DMS79 treated with DMSO at 0.1 percent for 48 hours (cell line): ENCODE measurements at regions not wholly inside any gene's neighbourhood (a gene's known extent, or its start where the extent isn't known, plus 50 kb on each side); places are given as distances from the start of the nearest gene placed in this dataset.

Experiments used
- DNase-seq: peaks from one replicate; lab custom pipeline; 2025; lab: John Stamatoyannopoulos, UW

DNA sequence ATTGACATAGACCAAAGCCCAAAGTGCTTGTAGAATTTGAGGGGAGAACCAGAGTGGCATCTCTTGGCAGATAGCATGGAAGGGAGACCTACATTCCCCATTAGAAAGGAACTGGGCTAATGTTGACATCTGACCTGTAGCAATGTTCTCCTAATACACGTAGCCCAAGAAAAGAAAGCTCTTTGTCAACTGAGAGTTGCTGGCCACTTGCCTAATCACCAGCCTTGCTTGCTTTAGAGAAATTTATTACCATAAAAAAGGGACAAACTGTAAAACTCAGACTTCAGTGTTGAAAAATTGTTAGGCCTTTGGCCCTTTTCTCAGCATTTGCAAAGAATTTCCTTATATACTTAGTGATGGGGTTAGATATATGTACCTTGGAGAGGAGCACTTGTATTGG, 777.5 kb downstream of the MAFB start:
- DNase-seq = no peak

DNA sequence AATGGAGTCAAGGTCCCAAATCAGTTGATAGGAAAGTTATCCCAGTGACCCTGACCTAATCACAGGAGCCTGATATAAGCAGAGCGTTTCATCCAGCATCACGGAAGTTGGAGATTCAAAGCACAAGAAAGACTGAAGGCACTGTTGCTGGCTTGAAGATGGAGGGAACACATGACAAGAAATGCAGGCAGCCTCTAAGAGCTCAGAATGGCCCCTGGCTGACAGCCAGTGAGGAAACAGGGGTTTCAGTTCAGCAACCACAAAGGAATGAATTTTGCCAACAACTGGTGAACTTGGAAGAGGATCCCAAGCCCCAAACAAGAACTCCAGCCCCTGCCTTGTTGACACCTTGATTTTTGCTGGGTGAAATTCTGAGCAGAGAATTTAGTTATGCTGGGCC, 778.5 kb downstream of the MAFB start:
- DNase-seq = no peak

DNA sequence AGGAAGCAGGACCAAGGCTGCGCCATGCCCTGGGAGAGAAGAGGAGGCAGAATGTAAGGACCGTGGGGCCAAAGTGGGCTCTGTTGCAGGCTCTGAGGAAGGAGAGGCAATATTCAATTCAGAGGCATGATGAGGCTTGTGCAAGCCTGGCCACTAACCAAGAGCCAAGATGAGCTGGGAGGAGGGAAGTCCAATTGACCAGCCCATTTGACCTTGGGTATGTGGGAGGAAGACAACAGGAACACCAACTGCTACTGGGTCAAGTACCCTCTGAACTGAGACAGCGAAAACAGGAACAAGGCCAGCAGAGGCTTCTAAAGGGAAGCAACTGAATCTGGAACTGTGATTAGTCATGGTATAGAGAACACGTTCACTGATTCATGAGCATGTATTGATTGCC, 779.6 kb downstream of the MAFB start:
- no peak for DNase-seq

DNA sequence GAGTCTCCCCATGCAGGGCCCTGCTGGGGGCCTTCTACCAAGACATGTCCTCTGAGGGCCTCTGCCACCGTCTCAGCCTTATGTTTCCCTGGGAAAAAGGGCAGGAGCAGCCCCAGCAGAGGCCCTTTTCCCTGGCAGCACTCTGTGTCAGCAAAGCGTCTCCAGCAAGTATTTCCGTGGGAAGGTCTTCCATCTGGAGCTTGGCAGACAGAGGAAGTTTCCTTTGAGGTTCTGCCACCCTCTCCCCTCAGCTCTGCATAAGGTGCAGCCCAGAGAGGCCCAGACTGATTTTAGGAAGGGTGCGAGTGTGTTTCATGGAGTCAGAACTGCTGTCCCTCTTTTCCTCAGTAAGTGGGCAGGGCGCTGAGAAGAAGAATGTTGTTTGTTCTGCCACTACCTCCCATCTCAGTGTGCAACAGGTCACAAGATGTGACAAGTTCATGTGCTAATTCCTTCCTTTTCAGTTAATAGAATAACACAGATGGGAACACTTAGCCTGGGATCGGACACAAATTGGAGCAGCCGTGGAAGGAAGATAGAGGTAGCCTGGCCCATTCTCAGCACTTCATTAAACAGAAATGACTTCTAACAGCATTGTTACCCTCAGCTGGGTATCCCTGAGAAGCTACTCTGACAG, 784.4 kb downstream of the MAFB start:
- DNase-seq = no peak

DNA sequence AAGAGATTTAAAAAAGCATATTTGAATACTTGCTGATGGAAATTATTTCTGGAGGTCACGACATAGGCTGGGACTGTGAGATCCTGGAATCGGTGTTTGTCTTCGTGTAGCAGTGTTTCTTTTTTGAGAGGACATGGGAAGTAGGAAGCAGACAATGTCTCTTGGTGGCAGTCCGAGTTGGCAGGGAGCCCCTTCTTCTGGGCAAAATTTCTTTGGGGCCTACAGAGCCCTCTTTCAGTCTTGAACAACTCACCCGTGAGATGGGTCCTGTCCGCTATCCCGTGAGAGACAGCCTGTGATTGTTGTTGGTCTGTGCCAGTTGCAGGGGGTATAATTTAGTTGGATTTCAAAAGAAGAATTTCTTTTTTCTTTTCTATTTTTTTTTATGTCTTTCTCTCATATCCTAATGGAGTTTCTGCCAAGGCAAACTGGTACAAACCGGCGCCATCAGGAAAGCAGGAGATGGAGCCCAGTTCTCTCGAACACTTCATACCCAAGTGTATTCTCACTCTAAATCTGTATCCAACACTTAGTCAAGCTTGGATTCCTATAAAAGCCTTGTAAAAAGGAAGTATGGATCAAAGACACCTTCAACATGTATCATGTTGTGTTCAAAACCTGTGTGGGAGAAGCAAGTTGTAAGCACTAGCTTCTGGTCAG, 785.1 kb downstream of the MAFB start:
- DNase-seq = no peak

DNA sequence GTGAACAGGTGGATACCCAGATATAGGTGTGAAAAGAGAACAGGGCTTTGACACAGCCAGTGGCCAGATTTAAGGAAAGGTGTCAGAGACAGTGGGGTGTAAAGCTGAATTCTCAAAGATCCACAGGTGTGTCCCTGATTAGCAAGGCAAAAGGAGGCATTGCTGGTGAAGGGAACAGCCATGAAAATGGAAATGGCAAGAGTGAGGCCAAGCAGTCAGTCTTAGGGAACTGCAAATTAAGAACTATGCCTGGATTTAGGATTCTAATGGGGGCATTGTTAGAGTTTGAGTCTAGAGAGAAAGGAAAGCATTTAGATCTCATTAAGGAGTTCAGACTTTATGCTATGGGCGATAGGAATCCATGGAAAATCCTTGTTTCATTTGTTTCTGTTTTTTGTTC, 789.2 kb downstream of the MAFB start:
- DNase-seq = no peak

DNA sequence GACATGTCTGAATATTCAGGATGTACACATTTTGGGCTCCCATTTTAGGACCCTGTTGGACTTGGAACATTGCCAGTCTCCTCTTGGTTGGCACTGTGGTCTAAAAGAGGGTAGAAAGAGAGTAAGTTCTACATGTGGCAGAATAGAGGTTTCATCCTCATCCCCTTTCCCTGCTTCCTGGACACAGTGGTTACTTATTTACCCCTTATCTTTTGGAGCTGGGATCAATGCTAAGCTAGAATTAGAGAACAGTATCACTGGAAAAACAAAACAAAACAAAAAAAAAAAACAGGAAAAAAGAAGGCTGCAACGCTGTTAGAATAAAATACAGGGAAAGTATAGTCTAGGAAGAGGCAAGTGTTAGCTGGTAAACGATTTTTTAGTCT, 790.6 kb downstream of the MAFB start:
- no peak for DNase-seq

DNA sequence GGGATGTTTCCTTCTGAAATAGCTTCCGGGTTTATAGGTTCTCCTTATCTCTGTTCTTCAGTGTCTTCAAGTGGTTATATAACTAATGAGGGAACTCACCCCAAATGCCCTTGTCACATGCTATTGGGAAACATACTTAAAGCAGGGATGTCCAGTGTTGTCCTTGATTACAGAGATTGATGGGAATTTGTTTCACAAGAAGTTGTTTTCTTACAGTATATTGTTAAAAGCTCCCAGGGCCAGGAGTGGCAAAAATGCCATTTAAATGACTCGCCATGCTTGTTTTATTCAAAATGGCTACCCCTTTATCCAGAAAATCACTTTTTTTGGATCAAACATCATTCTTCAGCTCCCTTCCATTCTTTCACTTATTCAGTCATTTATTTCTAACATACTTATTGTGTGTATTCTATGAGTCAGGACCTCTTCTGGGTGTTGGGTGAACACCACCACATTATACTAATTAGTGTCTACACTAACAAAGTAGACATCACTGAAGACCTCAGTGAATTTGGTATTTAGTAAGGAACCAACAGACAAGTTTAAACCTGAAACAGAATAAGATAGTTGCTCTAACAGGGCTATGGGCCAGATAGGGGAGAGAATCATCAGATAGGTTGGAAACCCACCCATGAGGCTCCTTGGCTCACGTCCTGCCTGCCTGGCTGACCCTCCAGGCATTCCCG, 791.1 kb downstream of the MAFB start:
- DNase-seq = no peak

DNA sequence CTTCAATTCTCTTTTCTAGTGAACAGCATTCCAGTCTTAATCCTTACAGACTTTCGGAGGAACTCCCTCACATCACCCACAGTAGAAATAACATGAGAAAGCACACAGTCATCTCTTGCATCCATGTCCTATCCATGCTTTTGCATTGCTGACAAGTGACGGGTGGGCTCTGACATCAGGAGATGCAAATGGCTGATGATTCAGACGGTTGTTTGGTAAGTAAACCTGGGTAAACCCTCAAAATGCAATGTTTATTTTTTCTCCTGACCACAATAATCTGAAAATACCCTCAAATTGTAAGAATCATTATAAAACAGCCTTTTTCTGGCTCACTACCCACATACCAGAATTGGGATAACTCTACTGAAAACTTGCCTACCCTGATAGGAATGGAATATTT, 792.0 kb downstream of the MAFB start:
- DNase-seq = no peak

DNA sequence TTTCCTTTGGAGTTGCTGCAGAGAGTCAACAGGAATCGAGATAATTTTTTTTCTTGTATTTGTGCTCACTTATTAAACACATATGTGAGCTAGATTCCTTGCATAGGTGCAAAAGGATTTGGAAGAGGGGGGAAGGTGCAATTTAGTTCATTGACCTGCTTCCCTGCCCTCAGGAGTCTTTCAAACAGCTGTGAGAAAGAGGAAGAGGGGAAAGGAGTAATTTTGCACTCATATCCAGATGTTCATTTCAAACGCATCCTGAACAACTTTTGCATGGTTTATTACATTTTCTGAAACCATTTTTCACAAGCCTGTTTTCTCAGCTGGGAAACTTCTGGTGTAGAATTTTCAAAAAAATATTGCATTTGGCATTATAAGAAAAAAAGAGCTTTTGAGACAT, 795.0 kb downstream of the MAFB start:
- DNase-seq = no peak

DNA sequence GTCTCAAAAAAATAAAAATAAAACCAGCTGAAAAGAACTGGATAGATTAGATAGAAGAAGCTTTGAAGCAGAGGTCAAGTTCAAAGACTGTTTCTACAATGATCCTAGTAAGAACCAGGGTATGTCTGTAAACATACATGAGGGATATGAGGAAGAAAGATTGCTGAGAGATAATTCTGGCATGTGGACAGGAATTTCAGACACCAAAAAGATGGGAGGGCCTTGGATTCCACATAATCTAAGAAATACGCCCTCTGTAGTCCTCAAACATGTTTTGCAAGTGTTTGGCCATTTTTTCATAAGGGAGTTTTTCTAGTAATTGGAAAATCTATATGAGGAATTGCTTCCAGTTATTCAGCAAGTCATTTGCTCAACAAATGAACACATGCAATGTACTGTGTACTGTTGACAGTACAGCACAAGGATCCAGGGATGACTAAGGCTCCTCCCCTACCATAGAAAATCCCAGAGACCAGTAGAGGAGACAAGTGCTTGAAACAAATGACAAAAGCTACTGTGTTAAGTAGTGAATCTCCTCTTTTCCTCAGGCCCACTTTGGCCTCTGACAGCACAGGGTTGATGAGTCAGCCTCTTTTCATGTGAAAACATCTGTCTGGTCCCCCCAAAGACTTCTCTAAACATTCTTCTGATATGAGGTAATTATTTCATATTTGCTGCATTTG, 795.9 kb downstream of the MAFB start:
- no peak for DNase-seq

DNA sequence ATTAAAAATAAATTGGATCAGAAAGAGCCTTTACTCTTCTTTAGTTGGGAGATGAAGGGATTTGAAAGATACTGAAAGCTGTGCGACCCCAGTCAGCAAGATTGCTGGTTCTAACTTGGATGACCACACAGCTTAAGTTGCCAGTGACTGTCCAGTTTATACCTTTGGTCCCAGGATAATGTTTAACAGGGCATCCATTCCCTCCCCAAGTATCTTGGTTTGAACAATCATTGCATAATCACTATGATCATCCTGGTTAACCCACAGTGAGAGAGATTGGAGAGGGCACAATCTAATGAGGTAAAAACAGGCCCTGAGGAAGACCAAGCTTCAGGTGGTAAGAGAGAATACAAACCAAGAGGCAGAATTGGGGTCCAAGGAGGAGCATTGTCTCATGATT, 798.3 kb downstream of the MAFB start:
- DNase-seq = no peak

DNA sequence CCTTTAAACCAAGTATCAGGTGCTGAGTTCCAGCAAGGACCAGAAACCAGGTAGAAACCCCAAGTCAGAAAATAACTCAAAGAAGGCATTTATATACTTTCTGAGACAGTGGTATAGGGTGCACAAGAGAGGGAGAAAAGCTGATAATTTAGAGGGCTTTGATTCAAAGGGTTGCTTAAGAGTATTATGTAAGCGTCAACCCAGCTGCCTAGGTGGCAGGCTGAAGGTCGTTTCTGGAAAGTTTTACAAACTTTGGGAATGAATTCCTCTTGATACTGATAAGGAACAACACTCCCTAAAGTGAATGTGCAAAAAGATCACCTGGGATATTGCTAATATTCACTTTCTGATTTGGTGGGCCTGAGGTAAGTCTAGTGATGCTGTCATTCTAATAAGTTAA, 800.7 kb downstream of the MAFB start:
- no peak for DNase-seq

DNA sequence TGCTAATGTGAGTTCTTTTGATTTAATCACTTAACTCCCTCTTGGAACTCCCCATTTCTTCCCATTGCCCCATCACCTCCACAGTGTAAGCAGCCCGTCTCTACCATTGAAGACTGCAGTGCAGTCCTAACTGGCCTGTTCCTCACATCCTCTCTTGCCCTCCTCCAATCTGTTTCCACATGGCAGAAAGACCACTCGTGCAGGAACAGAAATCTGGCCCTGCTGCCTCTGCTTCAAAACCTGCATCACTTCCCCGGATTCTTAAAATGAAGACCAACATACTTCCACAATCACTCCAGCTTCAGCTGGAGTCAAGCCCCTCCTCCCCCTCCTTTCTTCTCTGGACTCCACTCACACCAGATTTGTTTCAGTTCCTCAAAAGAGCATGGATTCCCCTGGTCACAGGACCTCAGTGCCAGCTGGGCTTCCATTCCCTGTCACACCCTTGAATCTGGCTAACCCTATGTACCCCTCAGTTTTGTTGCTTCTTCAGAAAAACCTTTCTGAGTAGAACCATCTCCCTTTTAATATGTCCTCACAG, 802.3 kb downstream of the MAFB start:
- DNase-seq = no peak

DNA sequence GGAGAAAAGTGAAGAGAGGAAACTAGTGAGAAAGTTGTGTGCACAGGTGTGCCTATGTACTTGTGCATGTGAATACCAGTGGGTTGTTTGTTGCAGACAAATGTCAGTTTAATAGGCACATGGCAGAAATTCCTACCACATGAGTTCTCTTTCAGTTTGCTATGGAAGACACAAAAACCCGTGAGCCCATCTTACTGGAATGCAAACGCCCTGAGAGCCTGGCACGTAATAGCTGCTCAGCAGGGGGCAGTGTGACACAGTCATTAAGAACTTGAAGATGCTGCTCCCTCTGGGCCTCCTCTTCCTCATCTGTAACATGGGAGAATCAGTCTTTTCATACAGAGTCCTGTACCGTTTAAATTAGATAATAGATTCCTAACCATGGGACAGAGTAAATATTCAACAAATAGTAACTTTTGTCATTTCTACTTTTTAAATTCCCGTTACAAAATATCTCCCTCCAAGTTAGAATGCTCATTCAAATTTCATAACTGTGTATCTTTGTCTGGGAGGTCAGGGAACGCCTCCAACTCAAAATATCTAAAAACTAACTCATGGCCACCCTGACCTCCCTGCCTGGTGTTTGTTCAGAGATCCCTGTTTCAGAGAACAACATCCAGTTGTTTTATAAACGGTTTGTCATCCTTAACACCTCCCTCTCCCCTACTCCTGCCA, 802.9 kb downstream of the MAFB start:
- DNase-seq = no peak

DNA sequence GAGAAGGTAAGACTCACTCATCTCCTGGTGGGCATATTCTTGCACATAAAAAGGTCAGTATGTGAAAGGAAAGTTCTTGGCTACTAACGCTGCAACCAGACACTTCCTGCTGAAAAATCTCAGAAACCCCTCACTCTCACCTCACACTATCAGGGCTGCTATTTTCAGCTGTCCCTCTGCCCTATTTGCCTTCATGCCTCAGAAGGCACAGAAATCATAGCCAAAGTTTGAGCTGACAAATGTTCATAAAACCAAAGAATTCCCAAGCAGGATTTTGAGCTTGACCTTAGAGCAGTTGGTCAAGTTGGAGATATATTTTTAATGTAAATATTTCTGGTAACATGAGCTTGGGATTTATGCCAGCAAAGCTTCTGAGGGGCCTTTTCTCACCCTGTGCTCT, 806.2 kb downstream of the MAFB start:
- DNase-seq = no peak

DNA sequence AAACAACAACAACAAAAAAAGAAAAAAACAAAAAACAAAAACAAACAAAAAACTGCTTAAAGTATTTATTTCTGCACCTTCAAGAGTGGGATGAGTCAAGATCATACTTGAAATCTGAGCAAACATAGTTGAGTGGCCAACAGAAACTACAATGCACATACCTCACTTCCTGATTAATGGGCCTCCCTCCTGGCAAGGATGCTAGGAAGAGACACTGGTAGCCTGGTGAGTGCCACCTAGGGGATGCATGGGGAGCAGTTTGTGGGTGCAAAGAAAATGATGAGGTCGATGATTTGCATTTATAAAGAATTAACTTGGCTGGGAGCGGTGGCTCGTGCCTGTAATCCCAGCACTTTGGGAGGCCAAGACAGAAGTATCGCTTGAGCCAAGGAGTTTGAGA, 808.1 kb downstream of the MAFB start:
- no peak for DNase-seq

DNA sequence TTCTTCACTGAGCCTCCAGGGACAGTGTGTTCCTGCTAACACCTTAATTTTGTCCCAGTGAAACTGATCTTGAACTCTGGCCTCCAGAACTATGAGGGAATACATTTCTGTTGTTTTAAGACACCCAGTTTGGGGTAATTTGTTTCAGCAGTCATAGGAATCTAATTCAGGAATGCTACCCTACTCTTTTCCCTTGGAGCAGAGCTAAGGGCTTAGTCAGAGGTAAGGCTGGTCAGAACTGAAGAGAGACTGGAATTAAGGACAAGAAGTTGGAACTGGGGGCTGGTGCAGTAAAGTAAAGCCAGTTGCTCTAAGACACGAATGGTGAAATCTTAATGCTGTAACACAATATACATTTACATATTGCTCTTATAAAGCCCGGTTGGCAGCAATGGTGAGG, 809.7 kb downstream of the MAFB start:
- peak; percentile 1 for DNase-seq

DNA sequence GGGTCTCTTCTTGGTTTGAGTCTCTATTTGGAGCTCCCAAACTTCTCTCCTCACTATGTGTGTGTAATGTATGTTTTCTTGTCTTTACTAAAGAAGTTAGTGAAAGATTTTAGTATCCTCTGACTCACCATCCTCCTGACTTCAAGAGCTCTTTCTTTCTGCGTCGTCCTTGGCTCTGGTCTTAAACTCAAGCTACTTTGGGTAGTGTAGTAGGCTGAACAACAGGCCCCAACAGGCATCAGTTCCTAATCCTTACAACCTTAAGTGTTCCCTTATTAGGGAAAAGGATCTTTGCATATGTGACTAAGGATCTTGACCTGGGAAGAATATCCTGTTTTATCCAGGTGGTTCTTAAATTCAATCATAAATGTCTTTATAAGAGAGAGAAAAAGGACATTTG, 810.2 kb downstream of the MAFB start:
- DNase-seq = peak; percentile 37

DNA sequence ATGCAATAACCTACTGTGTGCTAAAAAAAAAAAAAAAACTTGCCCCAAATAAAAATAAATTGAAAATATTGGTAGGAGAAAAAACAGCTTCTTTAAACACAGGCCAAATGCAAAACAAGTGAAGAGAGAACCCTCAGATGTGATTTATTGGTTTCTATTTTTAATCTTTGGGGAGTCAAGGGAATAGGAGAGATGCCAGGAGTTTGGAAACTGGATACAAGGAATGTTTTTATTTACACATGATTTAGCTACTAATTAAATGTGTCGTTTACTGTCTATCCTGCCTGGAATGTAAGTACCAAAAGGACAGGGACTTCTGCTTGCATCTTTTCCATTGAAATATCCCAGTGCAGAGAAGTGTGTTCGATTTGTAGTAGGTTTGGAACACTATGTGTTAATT, 810.7 kb downstream of the MAFB start:
- DNase-seq = peak; percentile 26

DNA sequence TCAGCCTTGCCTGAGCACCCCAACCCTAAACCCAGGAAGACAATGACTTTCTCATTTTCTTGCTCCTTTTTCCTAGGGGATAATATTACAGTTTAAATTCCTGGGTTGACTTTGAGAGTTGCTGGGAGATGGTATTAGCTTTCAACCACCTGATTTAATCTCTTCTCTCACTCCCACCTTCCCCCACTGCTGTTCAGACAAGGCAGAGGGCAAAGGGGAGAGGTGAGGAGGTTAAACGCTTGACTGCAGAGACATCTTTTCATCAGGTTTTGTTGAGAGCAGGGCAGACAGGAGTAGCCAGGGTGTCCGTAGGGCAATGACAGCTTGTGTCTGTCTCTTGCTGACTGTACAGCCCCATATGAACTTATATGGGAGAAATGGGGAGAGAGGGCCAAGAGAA, 811.2 kb downstream of the MAFB start:
- DNase-seq = peak; percentile 28

DNA sequence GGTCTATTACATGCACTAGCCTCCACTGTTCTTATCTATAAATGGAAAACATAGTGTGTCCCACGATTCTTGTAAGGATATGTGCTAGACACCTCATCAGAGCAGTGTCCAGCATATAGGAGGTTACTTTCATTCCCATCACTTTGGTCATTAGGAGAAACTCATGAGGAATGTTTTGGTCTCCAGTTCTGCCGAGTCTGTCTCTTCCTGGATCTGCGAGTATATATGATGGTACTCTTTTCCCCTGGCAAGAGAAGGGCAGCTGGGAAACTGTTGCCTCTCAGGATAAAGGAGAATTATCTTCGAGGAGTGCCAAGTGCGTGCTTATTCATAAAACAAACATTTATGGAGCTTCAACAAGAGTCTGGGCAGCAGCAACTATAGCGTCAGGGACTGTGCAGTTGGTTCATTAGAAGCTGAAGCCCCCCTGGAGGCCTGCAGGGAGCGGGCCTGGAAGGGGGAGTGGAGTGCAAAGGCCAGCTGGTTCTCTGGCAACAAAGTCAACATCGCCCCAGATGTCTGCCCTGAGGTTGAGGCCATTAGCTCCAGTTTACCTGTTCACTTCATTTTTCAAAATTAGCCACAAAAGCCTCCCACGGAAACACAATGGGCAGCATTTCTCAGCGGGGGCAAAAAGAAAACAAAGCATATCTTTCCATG, 811.9 kb downstream of the MAFB start:
- DNase-seq = peak; percentile 83
